Transverse colon (tissue), 4 donors: ENCODE measurements at regions not wholly inside any gene's neighbourhood (a gene's known extent, or its start where the extent isn't known, plus 50 kb on each side); places are given as distances from the start of the nearest gene placed in this dataset.

Experiments
- DNase-seq: peaks from one replicate; pipeline ENCODE4 v3.0.0-alpha.2; 2019
- H3K27ac ChIP-seq, 4 donors: fragments of 200-600 bp; sonication (generic); 2 replicates each; pipeline ENCODE4 v1.5.1; 2016 to 2018; ENCODE audit warnings: inconsistent platforms in 4 of 4
- H3K27me3 ChIP-seq: fragments of 200-600 bp; sonication (generic); 2 replicates; pipeline ENCODE4 v1.5.1; 2017; ENCODE audit warnings: inconsistent platforms
- H3K36me3 ChIP-seq, 4 donors: fragments of 200-600 bp; sonication (generic); 2 replicates each; pipeline ENCODE4 v1.5.1; 2017 to 2019; ENCODE audit warnings: inconsistent platforms in 4 of 4
- H3K4me1 ChIP-seq, 4 donors: fragments of 200-600 bp; sonication (generic); 2 replicates each; pipeline ENCODE4 v1.5.1; 2017 to 2020; ENCODE audit warnings: inconsistent platforms in 4 of 4
- H3K4me3 ChIP-seq, 4 donors: fragments of 200-600 bp; sonication (generic); 1 replicate in 1 of 4; 2 replicates in 3 of 4; pipeline versions ENCODE4 v1.5.1 to v1.6.1; 2017 to 2019; ENCODE audit warnings: inconsistent platforms in 4 of 4
- H3K9me3 ChIP-seq, 2 donors: fragments of 200-600 bp; sonication (generic); 2 replicates each; pipeline ENCODE4 v1.5.1; 2017 to 2019; ENCODE audit warnings: inconsistent platforms in 2 of 2
- EP300 ChIP-seq: sonication (generic); formaldehyde crosslinking; IDR thresholded peaks from one replicate; pipeline ENCODE4 v1.6.1; 2017; ENCODE audit warnings: antibody characterized with exemption, low read depth
- POLR2A ChIP-seq: fragments of 450-650 bp; IDR thresholded peaks from one replicate; pipeline ENCODE4 v1.6.1; 2016; ENCODE audit warnings: antibody characterized with exemption, mild to moderate bottlenecking, moderate library complexity
- POLR2AphosphoS5 ChIP-seq, 3 donors: sonication (generic); formaldehyde crosslinking; IDR thresholded peaks; one replicate each; pipeline ENCODE4 v1.6.1; 2016; ENCODE audit warnings: antibody characterized with exemption in 3 of 3
- WGBS, 2 donors: methylation state at CpG; one replicate each; pipeline ENCODE4 v1.1.5; 2018; ENCODE audit warnings: low coverage in 1 of 2; 5-methylcytosine and 5-hydroxymethylcytosine counted together
- in situ Hi-C, 4 donors: fragments of 200-750 bp; cut with MboI; loops; one replicate each; pipeline versions ENCODE4 v1.15.0 to v1.15.1; 2017; ENCODE audit warnings: low sequenced_read_pairs in 3 of 4, low pct_ligation_motif_present in 1 of 4, low pct_unique_long_range_greater_than_20kb in 1 of 4
- intact Hi-C: fragments of 100-400 bp; cut with DNase I; formaldehyde crosslinking; loops from one replicate; pipeline ENCODE4 v1.15.1; 2023; ENCODE audit warnings: low total_unique reads
- TF ChIP-seq, protein P1 (sequence below), 5 experiments: fragments of 200-600 bp in 3 of 5; fragments of 450-650 bp in 2 of 5; sonication (generic) in 3 of 5; IDR thresholded peaks; 1 replicate in 2 of 5; 2 replicates in 3 of 5; pipeline ENCODE4 v1.5.1; 2016 to 2017; ENCODE audit warnings: antibody characterized with exemption in 5 of 5, inconsistent platforms in 3 of 5, mild to moderate bottlenecking in 2 of 5, moderate library complexity in 1 of 5

DNA sequence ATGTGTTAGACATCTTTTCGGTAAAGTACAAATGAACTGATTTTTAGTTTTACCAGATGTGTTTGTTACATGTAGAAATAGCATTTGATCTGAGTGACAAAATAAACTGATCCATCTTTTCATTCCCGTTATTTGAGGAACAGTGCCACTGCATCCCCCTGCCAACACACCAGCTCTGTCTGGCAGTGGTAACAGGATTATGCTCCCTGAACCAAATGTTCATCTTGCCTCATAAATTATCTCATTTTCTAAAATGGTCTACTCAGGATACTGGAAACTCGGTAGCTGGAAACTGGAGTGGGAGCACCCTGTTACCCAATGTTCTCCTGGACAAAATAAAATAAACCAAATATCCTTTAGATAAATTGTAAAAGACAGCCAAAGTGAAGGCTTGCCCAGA, 171.6 kb downstream of the FAT4 start:
- Histone ChIP-seq H3K27ac (no peak overlapping the region), H3K4me3 (no peak overlapping the region), H3K9me3 (no peaks in the 10 kb centered on the region), H3K4me1 (no peaks in the 10 kb centered on the region), H3K27me3 (no peaks in the 10 kb centered on the region), H3K36me3 (no peaks in the 10 kb centered on the region)
- DNase-seq, result no peak
- TF ChIP-seq POLR2AphosphoS5 (IDR thresholded peaks at IDR 0.05), result no peak
- TF ChIP-seq EP300, result no peak
- TF ChIP-seq POLR2A, result no peak
- TF ChIP-seq, protein P1, sequence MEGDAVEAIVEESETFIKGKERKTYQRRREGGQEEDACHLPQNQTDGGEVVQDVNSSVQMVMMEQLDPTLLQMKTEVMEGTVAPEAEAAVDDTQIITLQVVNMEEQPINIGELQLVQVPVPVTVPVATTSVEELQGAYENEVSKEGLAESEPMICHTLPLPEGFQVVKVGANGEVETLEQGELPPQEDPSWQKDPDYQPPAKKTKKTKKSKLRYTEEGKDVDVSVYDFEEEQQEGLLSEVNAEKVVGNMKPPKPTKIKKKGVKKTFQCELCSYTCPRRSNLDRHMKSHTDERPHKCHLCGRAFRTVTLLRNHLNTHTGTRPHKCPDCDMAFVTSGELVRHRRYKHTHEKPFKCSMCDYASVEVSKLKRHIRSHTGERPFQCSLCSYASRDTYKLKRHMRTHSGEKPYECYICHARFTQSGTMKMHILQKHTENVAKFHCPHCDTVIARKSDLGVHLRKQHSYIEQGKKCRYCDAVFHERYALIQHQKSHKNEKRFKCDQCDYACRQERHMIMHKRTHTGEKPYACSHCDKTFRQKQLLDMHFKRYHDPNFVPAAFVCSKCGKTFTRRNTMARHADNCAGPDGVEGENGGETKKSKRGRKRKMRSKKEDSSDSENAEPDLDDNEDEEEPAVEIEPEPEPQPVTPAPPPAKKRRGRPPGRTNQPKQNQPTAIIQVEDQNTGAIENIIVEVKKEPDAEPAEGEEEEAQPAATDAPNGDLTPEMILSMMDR (IDR thresholded peaks at IDR 0.05), result no peak
- intact Hi-C loops, result no loop called here
- WGBS, 2 donors, result 71 to 82% methylated on average over 3 of the region's 3 CpGs
- in situ Hi-C loops, result no loop called here

DNA sequence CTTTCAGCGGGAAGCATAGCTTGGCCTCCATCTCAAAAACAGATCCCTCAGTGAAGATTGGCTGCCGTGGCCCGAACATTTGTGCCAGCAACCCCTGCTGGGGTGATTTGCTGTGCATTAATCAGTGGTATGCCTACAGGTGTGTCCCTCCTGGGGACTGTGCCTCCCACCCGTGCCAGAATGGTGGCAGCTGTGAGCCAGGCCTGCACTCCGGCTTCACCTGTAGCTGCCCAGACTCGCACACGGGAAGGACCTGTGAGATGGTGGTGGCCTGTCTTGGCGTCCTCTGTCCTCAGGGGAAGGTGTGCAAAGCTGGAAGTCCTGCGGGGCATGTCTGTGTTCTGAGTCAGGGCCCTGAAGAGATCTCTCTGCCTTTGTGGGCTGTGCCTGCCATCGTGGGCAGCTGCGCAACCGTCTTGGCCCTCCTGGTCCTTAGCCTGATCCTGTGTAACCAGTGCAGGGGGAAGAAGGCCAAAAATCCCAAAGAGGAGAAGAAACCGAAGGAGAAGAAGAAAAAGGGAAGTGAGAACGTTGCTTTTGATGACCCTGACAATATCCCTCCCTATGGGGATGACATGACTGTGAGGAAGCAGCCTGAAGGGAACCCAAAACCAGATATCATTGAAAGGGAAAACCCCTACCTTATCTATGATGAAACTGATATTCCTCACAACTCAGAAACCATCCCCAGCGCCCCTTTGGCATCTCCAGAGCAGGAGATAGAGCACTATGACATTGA, 175.4 kb downstream of the FAT4 start:
- H3K36me3 ChIP-seq, result no peaks in the 10 kb centered on the region
- DNase-seq, result no peak

DNA sequence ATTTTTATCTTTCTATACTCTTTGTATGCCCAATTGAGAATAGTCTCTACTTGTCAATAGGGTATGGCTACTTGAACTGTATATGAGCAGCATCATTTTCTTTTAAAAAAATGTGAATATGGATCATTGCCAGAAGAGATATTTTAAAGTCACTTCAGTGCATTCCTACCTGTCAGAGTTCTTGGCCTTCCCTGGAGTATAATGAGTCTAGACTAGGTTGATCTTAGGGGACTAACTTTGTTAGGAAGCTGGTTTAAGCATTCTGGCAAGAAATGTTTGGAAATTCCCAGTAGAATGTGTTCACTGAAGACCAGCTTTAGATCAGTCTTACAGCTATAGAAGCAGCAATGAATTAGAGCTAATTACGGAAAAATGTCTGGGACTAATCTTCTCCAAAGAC, 178.2 kb downstream of the FAT4 start:
- no peaks in the 10 kb centered on the region for H3K27me3 ChIP-seq
- no peak for DNase-seq
- no peaks in the 10 kb centered on the region for H3K36me3 ChIP-seq
- TF ChIP-seq EP300 (no peak), POLR2A (no peak), POLR2AphosphoS5 (IDR thresholded peaks at IDR 0.05) (no peak)
- TF ChIP-seq, protein P1 (IDR thresholded peaks at IDR 0.05), result no peak
- H3K4me3 ChIP-seq, result no peak overlapping the region
- 85 to 88% methylated on average over 1 of the region's 1 CpG for WGBS, 2 donors
- H3K9me3 ChIP-seq, result no peaks in the 10 kb centered on the region
- in situ Hi-C loops, result no loop called here
- H3K4me1 ChIP-seq, result no peaks in the 10 kb centered on the region
- intact Hi-C loops, result no loop called here
- no peak overlapping the region for H3K27ac ChIP-seq

More for the DNA sequence above, 175.4 kb downstream of the FAT4 start:
- intact Hi-C loops (no loop called here), in situ Hi-C loops (no loop called here)
- Histone ChIP-seq H3K9me3 (no peaks in the 10 kb centered on the region), H3K27me3 (no peaks in the 10 kb centered on the region), H3K4me1 (no peaks in the 10 kb centered on the region), H3K27ac (no peak overlapping the region), H3K4me3 (no peak overlapping the region)
- no peak for TF ChIP-seq POLR2AphosphoS5 (IDR thresholded peaks at IDR 0.05)
- TF ChIP-seq, protein P1 (IDR thresholded peaks at IDR 0.05), result no peak
- no peak for TF ChIP-seq EP300
- no peak for TF ChIP-seq POLR2A
- WGBS, 2 donors, result 68 to 83% methylated on average over 4 to 15 of the region's 15 CpGs

DNA sequence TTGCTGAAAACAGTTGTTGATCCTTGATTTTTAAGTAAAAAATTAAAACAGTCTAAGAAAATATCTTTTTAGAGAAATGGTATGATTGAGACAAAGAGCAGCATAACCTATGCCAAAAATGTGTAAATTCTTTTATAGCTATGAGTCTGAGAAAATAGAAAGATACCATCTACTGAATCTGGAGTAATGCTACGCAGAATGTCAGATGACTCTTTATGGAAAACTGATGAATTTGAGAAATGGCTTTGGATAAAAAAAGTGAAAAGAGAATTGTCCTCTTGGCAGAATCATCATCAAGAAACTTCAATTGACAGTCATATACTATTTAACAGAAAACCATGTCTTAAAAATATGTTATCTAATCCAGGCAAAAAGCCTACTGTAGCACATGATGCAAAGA, 183.1 kb downstream of the FAT4 start:
- Histone ChIP-seq H3K36me3 (no peaks in the 10 kb centered on the region), H3K27ac (no peak overlapping the region), H3K4me1 (no peaks in the 10 kb centered on the region), H3K27me3 (no peaks in the 10 kb centered on the region), H3K9me3 (no peaks in the 10 kb centered on the region), H3K4me3 (no peak overlapping the region)
- intact Hi-C loops (no loop called here), in situ Hi-C loops (no loop called here)
- no peak for DNase-seq
- 90 to 94% methylated on average over 1 of the region's 1 CpG for WGBS, 2 donors
- TF ChIP-seq POLR2A, result no peak
- TF ChIP-seq POLR2AphosphoS5 (IDR thresholded peaks at IDR 0.05), result no peak
- TF ChIP-seq, protein P1 (IDR thresholded peaks at IDR 0.05), result no peak
- TF ChIP-seq EP300, result no peak
